WTC11 (cell line): ENCODE measurements at regions not wholly inside any gene's neighbourhood (a gene's known extent, or its start where the extent isn't known, plus 50 kb on each side); places are given as distances from the start of the nearest gene placed in this dataset.

ENCODE experiments used
- ATAC-seq: fragments of 200-7000 bp; cut with Tn5 transposase; 2 replicates; pipeline ENCODE4 v1.10.0; 2021; ENCODE audit warnings: mild to moderate bottlenecking, moderate library complexity
- CTCF ChIA-PET: fragments of 300-600 bp; sonication (Branson Sonifier 250); formaldehyde crosslinking; loops from one replicate; lab custom pipeline; 2021; ENCODE audit warnings: antibody characterized with exemption; lab: Charles Lee
- POLR2A ChIA-PET: fragments of 350-600 bp; sonication (Branson Sonifier 250); formaldehyde crosslinking; loops from one replicate; lab custom pipeline; 2021; ENCODE audit warnings: antibody characterized with exemption; lab: Charles Lee
- DNase-seq: peaks from one replicate; pipeline ENCODE4 v3.0.0; 2021; ENCODE audit warnings: low spot score
- H3K27ac Mint-ChIP-seq: 2 replicates; pipeline ENCODE4 v1.8.0; 2021; ENCODE audit warnings: mixed read lengths
- H3K27me3 Mint-ChIP-seq: 2 replicates; pipeline ENCODE4 v1.8.0; 2021; ENCODE audit warnings: low read depth, mild to moderate bottlenecking, moderate library complexity, mixed read lengths
- H3K36me3 Mint-ChIP-seq: 2 replicates; pipeline ENCODE4 v1.8.0; 2021; ENCODE audit warnings: mixed read lengths
- H3K4me1 Mint-ChIP-seq: 2 replicates; pipeline ENCODE4 v1.8.0; 2022; ENCODE audit warnings: mixed read lengths
- H3K4me3 Mint-ChIP-seq: 2 replicates; pipeline ENCODE4 v1.8.0; 2021; ENCODE audit warnings: mild to moderate bottlenecking, moderate library complexity, mixed read lengths
- H3K9me3 Mint-ChIP-seq: 2 replicates; pipeline ENCODE4 v1.8.0; 2021; ENCODE audit warnings: mixed read lengths
- AFF4 ChIP-seq: sonication (generic); formaldehyde crosslinking; IDR thresholded peaks from 2 replicates; pipeline ENCODE4 v1.8.1; 2023; ENCODE audit warnings: mild to moderate bottlenecking, missing genetic modification reagents, borderline replicate concordance
- ATF2 ChIP-seq: sonication (generic); formaldehyde crosslinking; IDR thresholded peaks from 2 replicates; pipeline ENCODE4 v1.8.1; 2022; ENCODE audit warnings: low read depth, missing genetic modification reagents, borderline replicate concordance
- FOXK1 ChIP-seq: sonication (generic); formaldehyde crosslinking; IDR thresholded peaks from 2 replicates; pipeline ENCODE4 v1.8.0; 2022; ENCODE audit warnings: mild to moderate bottlenecking, moderate library complexity, missing genetic modification reagents
- HMGA2 ChIP-seq: fragments of 250-450 bp; sonication (Bioruptor Pico); IDR thresholded peaks from 2 replicates; pipeline ENCODE4 v1.4.0; 2021; ENCODE audit warnings: mild to moderate bottlenecking, moderate library complexity
- JUN ChIP-seq: sonication (generic); formaldehyde crosslinking; IDR thresholded peaks from 2 replicates; pipeline ENCODE4 v1.8.0; 2023; ENCODE audit warnings: mild to moderate bottlenecking, missing genetic modification reagents
- MLX ChIP-seq: sonication (generic); formaldehyde crosslinking; IDR thresholded peaks from 2 replicates; pipeline ENCODE4 v1.8.1; 2023; ENCODE audit warnings: mild to moderate bottlenecking, missing genetic modification reagents, moderate library complexity
- NFE2L1 ChIP-seq: sonication (generic); formaldehyde crosslinking; IDR thresholded peaks from 2 replicates; pipeline ENCODE4 v1.8.1; 2023; ENCODE audit warnings: missing genetic modification reagents
- NR1H2 ChIP-seq: sonication (generic); formaldehyde crosslinking; IDR thresholded peaks from 2 replicates; pipeline ENCODE4 v1.9.0; 2021; ENCODE audit warnings: mild to moderate bottlenecking, moderate library complexity, missing genetic modification reagents
- PRRX2 ChIP-seq: fragments of 250-450 bp; sonication (Bioruptor Pico); IDR thresholded peaks from 2 replicates; pipeline ENCODE4 v1.8.0; 2021; ENCODE audit warnings: mild to moderate bottlenecking
- SOX15 ChIP-seq: fragments of 250-450 bp; sonication (Bioruptor Pico); IDR thresholded peaks from 2 replicates; pipeline ENCODE4 v1.9.0; 2021; ENCODE audit warnings: mild to moderate bottlenecking
- STAT6 ChIP-seq: sonication (generic); formaldehyde crosslinking; conservative IDR thresholded peaks from 2 replicates; pipeline ENCODE4 v1.8.1; 2023; ENCODE audit warnings: mild to moderate bottlenecking, low read depth, missing genetic modification reagents, moderate library complexity
- USF1 ChIP-seq: sonication (generic); formaldehyde crosslinking; IDR thresholded peaks from 2 replicates; pipeline ENCODE4 v1.8.0; 2022; ENCODE audit warnings: mild to moderate bottlenecking, missing genetic modification reagents
- USF2 ChIP-seq: sonication (generic); formaldehyde crosslinking; IDR thresholded peaks from 2 replicates; pipeline ENCODE4 v1.8.1; 2023; ENCODE audit warnings: mild to moderate bottlenecking, missing genetic modification reagents, moderate library complexity
- ZNF263 ChIP-seq: sonication (generic); formaldehyde crosslinking; IDR thresholded peaks from 2 replicates; pipeline ENCODE4 v1.8.1; 2022; ENCODE audit warnings: low read depth, mild to moderate bottlenecking, moderate library complexity, missing genetic modification reagents
- ZNF423 ChIP-seq: fragments of 250-450 bp; sonication (Bioruptor Pico); IDR thresholded peaks from 2 replicates; pipeline ENCODE4 v2.1.2; 2022; ENCODE audit warnings: mild to moderate bottlenecking, moderate library complexity
- ZNF512 ChIP-seq: sonication (generic); formaldehyde crosslinking; IDR thresholded peaks from 2 replicates; pipeline ENCODE4 v1.8.1; 2022; ENCODE audit warnings: missing genetic modification reagents, borderline replicate concordance
- ZNF532 ChIP-seq: fragments of 250-450 bp; sonication (Bioruptor Pico); IDR thresholded peaks from 2 replicates; pipeline ENCODE4 v1.9.0; 2021; ENCODE audit warnings: mild to moderate bottlenecking, borderline replicate concordance

- no peak for TF ChIP-seq NFE2L1 (CRISPR knock-in tag)
- TF ChIP-seq AFF4 (CRISPR knock-in tag), result no peak
- no peak for TF ChIP-seq USF1 (CRISPR knock-in tag)
- no peak for TF ChIP-seq PRRX2 (CRISPR knock-in tag)
- no peak for TF ChIP-seq ZNF263
- TF ChIP-seq ATF2, result no peak
- TF ChIP-seq JUN, result no peak
- no peak for TF ChIP-seq FOXK1 (CRISPR knock-in tag)
- ChIA-PET POLR2A (no interaction called here), CTCF (interaction anchor here (0.6 to 1.0 kb wide), 2 partner anchors 27 to 702 kb away, joined by 3 read pairs; no protein-coding TSS in a partner anchor)
- ATAC-seq (no peak), DNase-seq (no peak)
- H3K4me3 Mint-ChIP-seq, result no peak overlapping the region
- H3K27ac Mint-ChIP-seq, result no peak overlapping the region
- no peaks in the 10 kb centered on the region; the same call in none of the 2 replicates for H3K27me3 Mint-ChIP-seq
- peaks cover 7% of the 10 kb centered on the region for H3K9me3 Mint-ChIP-seq
- peaks cover 6% of the 10 kb centered on the region for H3K4me1 Mint-ChIP-seq
- peaks cover 6% of the 10 kb centered on the region for H3K36me3 Mint-ChIP-seq
Measured at GRCh38 chr15:91679447-91679846, 174.1 kb upstream of the SLCO3A1 start.

- ATAC-seq, result no peak
- no peaks in the 10 kb centered on the region for H3K36me3 Mint-ChIP-seq
- ChIA-PET CTCF (no interaction called here), POLR2A (no interaction called here)
- H3K4me3 Mint-ChIP-seq, result no peak overlapping the region
- H3K4me1 Mint-ChIP-seq, result peaks cover 3% of the 10 kb centered on the region; the same call in 1 of the 2 replicates
- H3K27me3 Mint-ChIP-seq, result no peaks in the 10 kb centered on the region
- H3K27ac Mint-ChIP-seq, result no peak overlapping the region
- no peak for DNase-seq
- peaks cover 4% of the 10 kb centered on the region for H3K9me3 Mint-ChIP-seq
- TF ChIP-seq STAT6 (CRISPR knock-in tag) (no peak), HMGA2 (CRISPR knock-in tag) (no peak), NR1H2 (CRISPR knock-in tag) (no peak), USF2 (CRISPR knock-in tag) (no peak), SOX15 (no peak), ZNF423 (no peak), ZNF532 (CRISPR knock-in tag) (no peak), MLX (CRISPR knock-in tag) (no peak), ZNF512 (CRISPR knock-in tag) (no peak)
Measured at GRCh38 chr15:91685436-91685835, 168.1 kb upstream of the SLCO3A1 start.
